ENCODE measurements at regions not wholly inside any gene's neighbourhood (a gene's known extent, or its start where the extent isn't known, plus 50 kb on each side); places are given as distances from the start of the nearest gene placed in this dataset.

GRCh38 chr10:65710306-65710705 is 1215.5 kb upstream of the LRRTM3 start:
- Histone ChIP-seq H3K9me3 (ENCODE audit: control insufficient read depth, low read length) (no peaks in the 10 kb centered on the region), H3K27me3 (ENCODE audit: control insufficient read depth, insufficient read depth, low read length) (no peaks in the 10 kb centered on the region), H3K4me1 (ENCODE audit: control insufficient read depth, insufficient read depth, low read length) (no peaks in the 10 kb centered on the region), H3K9ac (ENCODE audit: low read length) (no peak overlapping the region), H3K4me3 (ENCODE audit: low read length) (no peak overlapping the region), H3K36me3 (ENCODE audit: control insufficient read depth, insufficient read depth, low read length) (no peaks in the 10 kb centered on the region)

GRCh38 chr10:65719790-65720189 is 1206.0 kb upstream of the LRRTM3 start:
- no peaks in the 10 kb centered on the region for H3K4me1 ChIP-seq (ENCODE audit: control insufficient read depth, insufficient read depth, low read length)
- H3K4me3 ChIP-seq (ENCODE audit: low read length) = no peak overlapping the region
- H3K36me3 ChIP-seq (ENCODE audit: control insufficient read depth, insufficient read depth, low read length) = no peaks in the 10 kb centered on the region
- no peaks in the 10 kb centered on the region for H3K9me3 ChIP-seq (ENCODE audit: control insufficient read depth, low read length)
- H3K9ac ChIP-seq (ENCODE audit: low read length) = no peak overlapping the region
- H3K27me3 ChIP-seq (ENCODE audit: control insufficient read depth, insufficient read depth, low read length) = no peaks in the 10 kb centered on the region

GRCh38 chr10:65720901-65721300 is 1204.9 kb upstream of the LRRTM3 start:
- Histone ChIP-seq H3K36me3 (ENCODE audit: control insufficient read depth, insufficient read depth, low read length) (no peaks in the 10 kb centered on the region), H3K27me3 (ENCODE audit: control insufficient read depth, insufficient read depth, low read length) (no peaks in the 10 kb centered on the region), H3K4me1 (ENCODE audit: control insufficient read depth, insufficient read depth, low read length) (no peaks in the 10 kb centered on the region), H3K9ac (ENCODE audit: low read length) (no peak overlapping the region), H3K9me3 (ENCODE audit: control insufficient read depth, low read length) (no peaks in the 10 kb centered on the region), H3K4me3 (ENCODE audit: low read length) (no peak overlapping the region)

- no peaks in the 10 kb centered on the region for H3K36me3 ChIP-seq (ENCODE audit: control insufficient read depth, insufficient read depth, low read length)
- H3K9ac ChIP-seq (ENCODE audit: low read length) = no peak overlapping the region
- no peaks in the 10 kb centered on the region for H3K4me1 ChIP-seq (ENCODE audit: control insufficient read depth, insufficient read depth, low read length)
- H3K27me3 ChIP-seq (ENCODE audit: control insufficient read depth, insufficient read depth, low read length) = no peaks in the 10 kb centered on the region
- no peak overlapping the region for H3K4me3 ChIP-seq (ENCODE audit: low read length)
- no peaks in the 10 kb centered on the region for H3K9me3 ChIP-seq (ENCODE audit: control insufficient read depth, low read length)
Measured at GRCh38 chr10:65723525-65723924, 1202.3 kb upstream of the LRRTM3 start.

- no peaks in the 10 kb centered on the region for H3K27me3 ChIP-seq (ENCODE audit: control insufficient read depth, insufficient read depth, low read length)
Measured at GRCh38 chr10:65735382-65735781, 1190.5 kb upstream of the LRRTM3 start.

GRCh38 chr10:65742906-65743305 is 1182.9 kb upstream of the LRRTM3 start:
- no peak overlapping the region for H3K4me3 ChIP-seq (ENCODE audit: low read length)
- no peaks in the 10 kb centered on the region for H3K9me3 ChIP-seq (ENCODE audit: control insufficient read depth, low read length)
- H3K4me1 ChIP-seq (ENCODE audit: control insufficient read depth, insufficient read depth, low read length) = no peaks in the 10 kb centered on the region
- H3K27me3 ChIP-seq (ENCODE audit: control insufficient read depth, insufficient read depth, low read length) = no peaks in the 10 kb centered on the region
- H3K9ac ChIP-seq (ENCODE audit: low read length) = no peak overlapping the region
- no peaks in the 10 kb centered on the region for H3K36me3 ChIP-seq (ENCODE audit: control insufficient read depth, insufficient read depth, low read length)

More at GRCh38 chr10:65735382-65735781, 1190.5 kb upstream of the LRRTM3 start:
- no peak overlapping the region for H3K4me3 ChIP-seq (ENCODE audit: low read length)
- no peaks in the 10 kb centered on the region for H3K4me1 ChIP-seq (ENCODE audit: control insufficient read depth, insufficient read depth, low read length)
- H3K9ac ChIP-seq (ENCODE audit: low read length) = no peak overlapping the region
- H3K9me3 ChIP-seq (ENCODE audit: control insufficient read depth, low read length) = no peaks in the 10 kb centered on the region
- no peaks in the 10 kb centered on the region for H3K36me3 ChIP-seq (ENCODE audit: control insufficient read depth, insufficient read depth, low read length)

GRCh38 chr10:65751218-65751617 is 1174.6 kb upstream of the LRRTM3 start:
- Histone ChIP-seq H3K27me3 (ENCODE audit: control insufficient read depth, insufficient read depth, low read length) (no peaks in the 10 kb centered on the region), H3K9ac (ENCODE audit: low read length) (no peak overlapping the region), H3K9me3 (ENCODE audit: control insufficient read depth, low read length) (no peaks in the 10 kb centered on the region), H3K36me3 (ENCODE audit: control insufficient read depth, insufficient read depth, low read length) (no peaks in the 10 kb centered on the region), H3K4me3 (ENCODE audit: low read length) (no peak overlapping the region), H3K4me1 (ENCODE audit: control insufficient read depth, insufficient read depth, low read length) (no peaks in the 10 kb centered on the region)

GRCh38 chr10:65751896-65752295 is 1173.9 kb upstream of the LRRTM3 start:
- Histone ChIP-seq H3K9ac (ENCODE audit: low read length) (no peak overlapping the region), H3K4me3 (ENCODE audit: low read length) (no peak overlapping the region), H3K9me3 (ENCODE audit: control insufficient read depth, low read length) (no peaks in the 10 kb centered on the region), H3K27me3 (ENCODE audit: control insufficient read depth, insufficient read depth, low read length) (no peaks in the 10 kb centered on the region), H3K4me1 (ENCODE audit: control insufficient read depth, insufficient read depth, low read length) (no peaks in the 10 kb centered on the region), H3K36me3 (ENCODE audit: control insufficient read depth, insufficient read depth, low read length) (no peaks in the 10 kb centered on the region)

GRCh38 chr10:65753532-65753931 is 1172.3 kb upstream of the LRRTM3 start:
- Histone ChIP-seq H3K4me3 (ENCODE audit: low read length) (no peak overlapping the region), H3K4me1 (ENCODE audit: control insufficient read depth, insufficient read depth, low read length) (no peaks in the 10 kb centered on the region), H3K9me3 (ENCODE audit: control insufficient read depth, low read length) (no peaks in the 10 kb centered on the region), H3K36me3 (ENCODE audit: control insufficient read depth, insufficient read depth, low read length) (no peaks in the 10 kb centered on the region), H3K27me3 (ENCODE audit: control insufficient read depth, insufficient read depth, low read length) (no peaks in the 10 kb centered on the region), H3K9ac (ENCODE audit: low read length) (no peak overlapping the region)

- Histone ChIP-seq H3K4me1 (ENCODE audit: control insufficient read depth, insufficient read depth, low read length) (no peaks in the 10 kb centered on the region), H3K9me3 (ENCODE audit: control insufficient read depth, low read length) (no peaks in the 10 kb centered on the region), H3K36me3 (ENCODE audit: control insufficient read depth, insufficient read depth, low read length) (no peaks in the 10 kb centered on the region), H3K4me3 (ENCODE audit: low read length) (no peak overlapping the region), H3K27me3 (ENCODE audit: control insufficient read depth, insufficient read depth, low read length) (no peaks in the 10 kb centered on the region), H3K9ac (ENCODE audit: low read length) (no peak overlapping the region)
Measured at GRCh38 chr10:65754112-65754511, 1171.7 kb upstream of the LRRTM3 start.

- Histone ChIP-seq H3K36me3 (ENCODE audit: control insufficient read depth, insufficient read depth, low read length) (no peaks in the 10 kb centered on the region), H3K4me3 (ENCODE audit: low read length) (no peak overlapping the region), H3K9me3 (ENCODE audit: control insufficient read depth, low read length) (no peaks in the 10 kb centered on the region), H3K27me3 (ENCODE audit: control insufficient read depth, insufficient read depth, low read length) (no peaks in the 10 kb centered on the region), H3K4me1 (ENCODE audit: control insufficient read depth, insufficient read depth, low read length) (no peaks in the 10 kb centered on the region), H3K9ac (ENCODE audit: low read length) (no peak overlapping the region)
Measured at GRCh38 chr10:65762311-65762710, 1163.5 kb upstream of the LRRTM3 start.

- Histone ChIP-seq H3K36me3 (ENCODE audit: control insufficient read depth, insufficient read depth, low read length) (no peaks in the 10 kb centered on the region), H3K9me3 (ENCODE audit: control insufficient read depth, low read length) (no peaks in the 10 kb centered on the region), H3K4me1 (ENCODE audit: control insufficient read depth, insufficient read depth, low read length) (no peaks in the 10 kb centered on the region), H3K27me3 (ENCODE audit: control insufficient read depth, insufficient read depth, low read length) (no peaks in the 10 kb centered on the region), H3K9ac (ENCODE audit: low read length) (no peak overlapping the region), H3K4me3 (ENCODE audit: low read length) (no peak overlapping the region)
Measured at GRCh38 chr10:65765006-65765541, 1160.8 kb upstream of the LRRTM3 start.

GRCh38 chr10:65769828-65770227 is 1156.0 kb upstream of the LRRTM3 start:
- no peaks in the 10 kb centered on the region for H3K9me3 ChIP-seq (ENCODE audit: control insufficient read depth, low read length)
- H3K4me3 ChIP-seq (ENCODE audit: low read length) = no peak overlapping the region
- H3K4me1 ChIP-seq (ENCODE audit: control insufficient read depth, insufficient read depth, low read length) = no peaks in the 10 kb centered on the region
- no peaks in the 10 kb centered on the region for H3K27me3 ChIP-seq (ENCODE audit: control insufficient read depth, insufficient read depth, low read length)
- H3K9ac ChIP-seq (ENCODE audit: low read length) = no peak overlapping the region
- H3K36me3 ChIP-seq (ENCODE audit: control insufficient read depth, insufficient read depth, low read length) = no peaks in the 10 kb centered on the region

All from mucosa of stomach (tissue), 1 donor.